ENCODE measurements at regions not wholly inside any gene's neighbourhood (a gene's known extent, or its start where the extent isn't known, plus 50 kb on each side); places are given as distances from the start of the nearest gene placed in this dataset.

DNA sequence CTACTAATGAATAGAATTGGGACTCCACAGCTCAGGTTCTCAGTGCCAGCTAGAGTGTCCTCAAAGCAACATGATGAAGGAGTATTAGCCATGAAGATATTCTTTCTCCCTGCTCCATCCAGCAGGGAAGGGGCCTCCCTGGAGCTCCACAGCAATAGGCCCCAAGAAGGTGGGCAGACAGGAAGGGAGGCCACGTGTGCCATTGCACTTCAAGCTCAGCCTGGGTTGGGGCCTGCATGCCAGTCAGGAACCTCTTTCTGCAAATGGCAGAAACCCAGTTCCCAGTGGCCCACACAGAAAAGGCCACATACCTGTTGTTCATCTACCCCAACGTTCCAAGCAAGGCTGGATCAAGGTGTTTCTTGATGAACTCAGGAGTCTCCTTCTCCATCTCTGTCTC is 357.5 kb upstream of the SFSWAP start:
- DNase-seq, result no peak
- no peak overlapping the region for H3K4me3 ChIP-seq (ENCODE audit: insufficient read depth, low read depth, low read length)
- H3K36me3 ChIP-seq (replicated peaks; ENCODE audit: control insufficient read depth, insufficient read depth, low read length), result no peaks in the 10 kb centered on the region
- H3K27me3 ChIP-seq (ENCODE audit: control insufficient read depth, insufficient read depth, low read length), result no peaks in the 10 kb centered on the region

DNA sequence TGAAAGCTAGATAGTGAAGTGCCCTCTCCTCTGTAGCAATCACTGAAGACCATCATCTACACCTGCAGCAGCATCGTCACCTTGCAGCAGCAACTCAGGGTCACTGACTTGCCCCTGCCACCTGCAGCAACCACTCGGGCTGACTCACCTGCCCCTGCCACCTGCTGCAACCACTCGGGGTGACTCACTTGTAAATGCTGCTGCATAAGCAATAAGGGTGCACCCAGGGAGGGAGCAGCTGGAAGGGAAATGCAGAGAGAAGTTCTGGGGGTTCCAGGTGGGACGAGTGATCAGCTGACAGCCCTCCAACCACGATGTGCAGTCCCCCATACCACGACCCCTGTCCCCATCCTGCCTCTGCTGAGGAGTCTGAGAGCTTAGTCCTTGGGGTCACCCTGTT is 357.1 kb upstream of the SFSWAP start:
- H3K36me3 ChIP-seq (replicated peaks; ENCODE audit: control insufficient read depth, insufficient read depth, low read length), result no peaks in the 10 kb centered on the region
- no peak overlapping the region for H3K4me3 ChIP-seq (ENCODE audit: insufficient read depth, low read depth, low read length)
- DNase-seq, result no peak
- H3K27me3 ChIP-seq (ENCODE audit: control insufficient read depth, insufficient read depth, low read length), result no peaks in the 10 kb centered on the region

DNA sequence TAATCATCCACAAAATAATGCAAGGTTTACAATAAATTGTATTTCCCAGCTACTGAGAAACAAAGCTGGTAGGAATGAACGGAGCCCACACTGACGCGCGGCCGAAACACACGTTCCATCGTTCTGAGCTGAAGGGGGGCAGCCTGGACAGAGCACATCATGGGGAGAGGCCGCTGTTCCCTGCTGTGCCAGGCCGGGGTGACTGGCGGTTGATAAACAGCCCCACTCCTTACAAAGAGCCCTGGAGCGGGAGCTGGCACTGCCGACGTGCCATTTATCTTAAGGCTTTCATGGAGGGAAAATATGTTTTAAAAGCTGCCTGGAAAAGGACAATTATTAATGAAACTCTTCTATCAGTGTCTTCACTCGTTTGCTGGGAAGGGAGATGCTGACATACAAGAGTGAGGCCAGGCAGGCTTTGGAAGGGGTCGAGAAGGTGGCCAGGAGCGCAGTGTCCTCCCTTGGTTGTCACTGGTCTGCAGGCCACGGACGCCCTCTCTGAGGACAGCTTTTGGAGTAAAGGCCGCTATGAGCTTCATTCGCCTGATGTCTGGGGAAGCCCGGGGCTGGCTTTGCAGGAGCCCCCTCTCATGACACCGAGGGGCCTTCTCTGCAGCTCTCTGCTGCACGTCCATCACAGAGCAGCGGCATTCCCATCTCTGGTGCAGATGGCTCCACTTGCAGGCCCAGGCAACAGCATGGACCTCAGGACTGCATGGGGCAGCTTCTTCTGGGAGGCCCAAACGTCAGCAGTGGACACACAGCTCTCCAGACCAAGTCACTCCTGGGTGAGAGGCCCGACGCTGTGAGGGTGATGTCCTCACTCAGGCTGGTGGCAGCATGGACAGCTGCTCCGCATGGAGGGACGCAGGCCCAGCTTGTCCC is 355.3 kb upstream of the SFSWAP start:
- DNase-seq, result no peak
- H3K36me3 ChIP-seq (replicated peaks; ENCODE audit: control insufficient read depth, insufficient read depth, low read length), result no peaks in the 10 kb centered on the region
- no peaks in the 10 kb centered on the region for H3K27me3 ChIP-seq (ENCODE audit: control insufficient read depth, insufficient read depth, low read length)
- H3K4me3 ChIP-seq (ENCODE audit: insufficient read depth, low read depth, low read length), result no peak overlapping the region

DNA sequence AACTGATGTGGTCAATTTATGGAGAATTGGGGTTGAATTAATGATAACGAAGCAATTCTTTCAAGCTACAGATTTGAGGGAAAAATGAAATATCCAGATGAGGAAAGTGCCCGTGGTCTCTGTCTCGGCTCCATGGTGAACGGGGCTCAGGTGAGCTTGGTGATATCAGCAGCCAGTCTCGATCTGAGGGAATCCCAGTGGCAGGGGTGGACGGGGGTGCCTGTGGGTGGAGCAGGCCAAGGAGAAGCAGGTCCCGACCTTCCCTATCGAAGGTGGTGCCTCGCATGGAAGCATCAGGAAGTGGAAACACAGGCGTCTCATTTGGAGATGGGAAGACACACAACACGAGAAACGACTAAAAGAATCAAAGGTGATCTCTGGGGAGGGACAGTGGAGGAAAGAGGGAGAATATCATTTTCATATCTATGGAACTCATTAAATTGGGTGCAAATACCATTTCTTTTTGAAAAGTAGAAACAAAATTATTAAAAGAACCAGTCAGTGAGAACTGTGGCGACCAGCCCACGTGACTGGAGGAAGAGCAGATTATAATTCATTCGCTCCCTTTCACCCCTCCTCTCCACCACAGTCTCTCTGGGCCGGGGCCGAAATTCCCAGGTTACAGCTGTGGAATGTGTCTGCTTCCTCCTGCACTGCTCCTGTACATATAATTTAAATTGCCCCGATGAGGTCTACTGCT is 354.3 kb upstream of the SFSWAP start:
- H3K36me3 ChIP-seq (replicated peaks; ENCODE audit: control insufficient read depth, insufficient read depth, low read length), result no peaks in the 10 kb centered on the region
- H3K27me3 ChIP-seq (ENCODE audit: control insufficient read depth, insufficient read depth, low read length), result no peaks in the 10 kb centered on the region
- H3K4me3 ChIP-seq (ENCODE audit: insufficient read depth, low read depth, low read length), result no peak overlapping the region
- DNase-seq, result no peak

DNA sequence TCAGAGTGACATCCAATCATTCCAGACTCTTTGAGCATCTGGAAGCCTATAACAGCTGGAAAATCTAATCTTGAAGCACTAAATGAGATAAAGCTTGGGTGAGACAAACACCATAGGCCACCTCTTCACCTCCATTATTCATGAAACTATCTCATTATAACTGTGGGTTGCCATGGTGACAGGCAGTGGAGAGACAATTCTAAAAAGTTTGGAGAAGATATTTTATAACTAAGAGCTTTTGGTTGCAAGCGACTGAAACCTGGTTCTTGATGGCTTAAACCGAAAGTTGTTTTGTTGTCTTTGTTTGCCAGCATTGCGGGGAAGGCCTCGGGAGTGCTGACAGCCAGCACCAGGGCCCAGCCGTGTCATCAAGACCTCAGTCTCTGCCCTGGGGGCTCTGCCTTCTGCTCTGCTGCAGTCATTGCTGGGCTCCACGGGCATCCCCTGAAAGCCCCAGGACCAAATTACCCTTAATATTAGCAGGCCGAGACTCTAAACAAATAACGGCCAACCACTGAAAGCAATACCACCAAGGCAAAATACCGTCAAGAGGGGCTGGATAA is 353.6 kb upstream of the SFSWAP start:
- no peaks in the 10 kb centered on the region for H3K27me3 ChIP-seq (ENCODE audit: control insufficient read depth, insufficient read depth, low read length)
- H3K36me3 ChIP-seq (replicated peaks; ENCODE audit: control insufficient read depth, insufficient read depth, low read length), result no peaks in the 10 kb centered on the region
- no peak for DNase-seq
- no peak overlapping the region for H3K4me3 ChIP-seq (ENCODE audit: insufficient read depth, low read depth, low read length)

DNA sequence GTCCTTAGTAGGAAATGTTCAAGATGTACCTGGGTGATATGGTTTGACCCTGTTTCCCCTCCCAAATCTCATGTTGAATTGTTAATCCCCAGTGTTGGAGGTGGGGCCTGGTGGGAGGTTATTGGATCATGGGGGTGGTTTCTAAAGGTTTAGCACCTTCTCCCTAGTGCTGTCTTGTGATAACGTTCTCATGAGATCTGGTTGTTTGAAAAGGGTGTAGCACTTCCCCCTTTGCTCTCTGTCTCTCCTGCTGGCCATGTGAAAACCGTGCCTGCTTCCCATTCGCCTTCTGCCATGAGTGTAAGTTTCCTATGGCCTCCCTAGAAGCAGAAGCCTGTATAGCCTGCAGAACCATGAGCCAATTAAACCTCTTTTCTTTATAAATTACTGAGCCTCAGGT is 353.0 kb upstream of the SFSWAP start:
- no peak overlapping the region for H3K4me3 ChIP-seq (ENCODE audit: insufficient read depth, low read depth, low read length)
- no peak for DNase-seq
- H3K27me3 ChIP-seq (ENCODE audit: control insufficient read depth, insufficient read depth, low read length), result no peaks in the 10 kb centered on the region
- no peaks in the 10 kb centered on the region for H3K36me3 ChIP-seq (replicated peaks; ENCODE audit: control insufficient read depth, insufficient read depth, low read length)

DNA sequence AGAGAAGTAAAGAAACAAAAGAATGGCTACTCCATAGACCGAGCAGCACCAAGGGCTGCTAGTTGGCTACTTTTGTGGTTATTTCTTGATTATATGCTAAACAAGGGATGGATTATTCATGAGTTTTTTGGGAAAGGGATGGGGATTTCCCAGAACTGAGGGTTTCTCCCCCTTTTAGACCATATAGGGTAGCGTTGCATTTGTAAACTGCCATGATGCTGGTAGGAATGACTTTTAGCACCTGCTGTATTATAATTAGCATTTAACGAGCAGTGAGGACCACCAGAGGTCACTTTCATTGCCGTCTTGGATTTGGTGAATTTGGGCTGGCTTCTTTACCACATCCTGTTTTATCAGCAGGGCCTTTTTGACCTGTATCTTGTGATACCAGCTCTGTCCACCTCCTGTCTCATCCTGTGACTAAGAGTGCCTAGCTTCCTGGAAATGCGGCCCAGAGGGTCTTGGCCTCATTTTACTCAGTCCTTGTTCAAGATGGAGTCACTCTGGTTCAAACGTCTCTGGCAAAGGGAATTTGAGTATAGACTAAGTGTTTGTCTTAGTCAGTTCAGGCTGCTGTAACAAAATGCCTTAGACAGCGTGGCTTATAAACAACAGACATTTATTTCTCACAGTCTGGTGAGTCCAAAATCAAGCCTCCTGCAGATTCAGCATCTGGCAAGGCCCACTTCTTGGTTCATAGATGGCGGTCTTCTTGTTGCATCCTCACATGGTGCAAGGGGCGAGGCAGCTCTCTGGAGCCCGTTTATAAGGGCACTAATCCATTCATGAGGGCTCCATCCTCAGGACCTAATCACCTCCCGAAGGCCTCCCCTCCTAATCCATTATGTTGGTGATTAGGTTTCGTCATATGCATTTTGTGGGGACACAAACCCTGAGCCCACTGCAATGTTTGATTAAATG is 348.3 kb upstream of the SFSWAP start:
- Histone ChIP-seq H3K27me3 (ENCODE audit: control insufficient read depth, insufficient read depth, low read length) (no peaks in the 10 kb centered on the region), H3K36me3 (replicated peaks; ENCODE audit: control insufficient read depth, insufficient read depth, low read length) (no peaks in the 10 kb centered on the region), H3K4me3 (ENCODE audit: insufficient read depth, low read depth, low read length) (no peak overlapping the region)
- no peak for DNase-seq

DNA sequence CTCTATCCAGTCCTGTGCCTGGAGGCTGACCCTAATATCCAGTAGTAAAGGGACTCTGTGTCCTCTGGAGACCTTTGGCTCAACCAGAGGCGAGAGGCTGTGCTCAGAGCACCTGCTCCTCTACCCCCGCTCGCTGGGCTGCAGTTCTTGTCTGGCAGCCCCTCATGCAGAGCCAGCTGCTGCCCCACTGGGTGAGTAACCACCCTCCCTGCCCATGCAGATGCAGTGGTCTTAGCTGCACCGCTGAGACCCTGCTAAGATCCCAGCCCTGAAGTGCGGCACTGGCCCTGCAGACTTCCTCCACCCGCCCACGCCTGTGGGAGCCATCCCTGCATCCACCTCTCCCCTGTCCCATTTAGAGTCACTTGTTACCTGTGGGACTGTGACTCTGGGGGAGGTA is 347.5 kb upstream of the SFSWAP start:
- H3K36me3 ChIP-seq (replicated peaks; ENCODE audit: control insufficient read depth, insufficient read depth, low read length), result no peaks in the 10 kb centered on the region
- H3K27me3 ChIP-seq (ENCODE audit: control insufficient read depth, insufficient read depth, low read length), result no peaks in the 10 kb centered on the region
- H3K4me3 ChIP-seq (ENCODE audit: insufficient read depth, low read depth, low read length), result no peak overlapping the region
- no peak for DNase-seq

DNA sequence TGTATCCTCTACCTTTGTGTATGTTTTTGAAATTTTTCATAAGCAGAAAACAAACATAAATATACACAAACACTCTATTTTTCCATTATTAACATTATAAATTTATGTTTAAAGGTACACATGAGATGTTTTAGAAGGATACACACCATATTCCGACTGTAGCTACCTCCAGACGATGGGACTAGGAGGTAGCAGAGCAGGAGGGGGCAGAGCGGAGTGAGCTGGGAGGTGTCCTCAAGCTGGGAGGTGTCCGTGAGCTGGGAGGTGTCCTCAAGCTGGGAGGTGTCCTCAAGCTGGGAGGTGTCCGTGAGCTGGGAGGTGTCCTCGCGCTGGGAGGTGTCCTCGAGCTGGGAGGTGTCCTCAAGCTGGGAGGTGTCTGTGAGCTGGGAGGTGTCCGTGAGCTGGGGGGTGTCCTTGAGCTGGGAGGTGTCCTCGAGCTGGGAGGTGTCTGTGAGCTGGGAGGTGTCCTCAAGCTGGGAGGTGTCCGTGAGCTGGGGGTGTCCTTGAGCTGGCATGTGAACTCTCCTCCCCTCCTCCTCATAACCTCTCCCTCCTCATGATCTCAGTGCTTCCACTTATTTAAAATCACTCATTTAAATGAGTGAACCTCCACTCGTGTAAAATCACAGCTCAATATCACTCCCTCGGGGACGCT is 346.9 kb upstream of the SFSWAP start:
- no peak for DNase-seq
- no peaks in the 10 kb centered on the region for H3K27me3 ChIP-seq (ENCODE audit: control insufficient read depth, insufficient read depth, low read length)
- H3K36me3 ChIP-seq (replicated peaks; ENCODE audit: control insufficient read depth, insufficient read depth, low read length), result no peaks in the 10 kb centered on the region
- no peak overlapping the region for H3K4me3 ChIP-seq (ENCODE audit: insufficient read depth, low read depth, low read length)

DNA sequence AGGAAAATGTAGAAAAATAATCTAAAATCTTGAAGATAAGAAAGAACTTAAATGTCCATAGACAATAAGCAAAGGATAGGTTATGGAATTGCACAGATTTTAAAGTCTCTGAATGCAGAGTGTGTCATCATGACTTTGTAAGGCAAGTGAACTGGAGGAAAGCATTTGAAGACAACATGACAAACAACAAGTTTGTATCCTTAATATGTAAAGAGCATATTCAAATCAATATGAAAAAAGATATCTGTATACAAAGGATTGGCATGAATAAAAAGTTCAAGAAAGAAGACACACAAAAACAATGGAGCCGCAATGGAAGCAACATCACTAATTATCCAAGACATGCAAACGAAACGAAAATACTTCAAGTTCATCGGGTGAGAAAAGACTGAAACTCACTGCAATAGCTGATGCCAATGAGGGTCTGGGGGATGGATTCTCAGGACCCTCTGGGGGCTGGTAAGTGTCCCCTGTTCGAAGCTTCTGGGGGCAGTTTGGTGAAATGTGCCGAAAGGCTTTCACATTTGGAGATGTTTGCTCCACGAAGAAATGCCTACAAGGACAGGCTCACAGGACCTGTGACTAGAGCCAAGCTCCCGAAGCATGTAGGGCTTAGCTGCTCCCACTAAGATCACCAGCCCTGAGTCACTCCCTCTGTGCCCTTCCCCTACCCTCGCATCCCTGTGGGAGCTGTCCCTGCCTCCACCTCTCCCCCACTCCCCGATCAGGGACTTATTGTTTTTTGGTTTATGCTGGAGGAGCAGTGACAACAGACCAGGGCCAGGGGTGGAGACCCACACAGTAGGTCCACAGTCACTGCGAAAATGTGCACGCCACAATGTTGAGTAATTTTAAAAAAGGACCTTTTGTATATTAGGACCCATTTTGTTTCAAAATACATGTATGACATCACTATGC is 345.7 kb upstream of the SFSWAP start:
- Histone ChIP-seq H3K36me3 (replicated peaks; ENCODE audit: control insufficient read depth, insufficient read depth, low read length) (no peaks in the 10 kb centered on the region), H3K4me3 (ENCODE audit: insufficient read depth, low read depth, low read length) (no peak overlapping the region), H3K27me3 (ENCODE audit: control insufficient read depth, insufficient read depth, low read length) (no peaks in the 10 kb centered on the region)
- DNase-seq, result no peak

DNA sequence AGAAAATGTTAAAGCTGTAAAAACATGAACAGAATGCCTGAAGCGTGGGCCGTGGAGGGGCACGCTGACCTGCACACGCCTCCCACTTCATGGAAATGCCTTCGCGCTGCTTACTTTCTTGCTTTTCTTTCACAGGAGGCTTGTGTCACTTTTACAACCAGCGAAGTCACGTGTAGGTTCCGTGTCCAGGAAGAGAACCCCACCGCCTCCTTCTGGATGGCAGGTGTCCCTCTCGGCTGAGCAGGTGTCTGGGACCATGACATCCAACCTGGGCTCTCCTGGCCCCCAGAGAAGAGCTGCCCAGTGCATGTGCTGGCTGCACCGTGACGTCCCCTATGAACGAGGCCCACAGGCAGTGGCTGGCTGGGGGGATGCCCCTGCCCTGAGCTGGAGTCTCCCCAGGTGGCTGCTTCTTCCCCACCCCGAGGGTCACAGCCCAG is 345.0 kb upstream of the SFSWAP start:
- DNase-seq, result no peak
- Histone ChIP-seq H3K27me3 (ENCODE audit: control insufficient read depth, insufficient read depth, low read length) (no peaks in the 10 kb centered on the region), H3K36me3 (replicated peaks; ENCODE audit: control insufficient read depth, insufficient read depth, low read length) (no peaks in the 10 kb centered on the region), H3K4me3 (ENCODE audit: insufficient read depth, low read depth, low read length) (no peak overlapping the region)

DNA sequence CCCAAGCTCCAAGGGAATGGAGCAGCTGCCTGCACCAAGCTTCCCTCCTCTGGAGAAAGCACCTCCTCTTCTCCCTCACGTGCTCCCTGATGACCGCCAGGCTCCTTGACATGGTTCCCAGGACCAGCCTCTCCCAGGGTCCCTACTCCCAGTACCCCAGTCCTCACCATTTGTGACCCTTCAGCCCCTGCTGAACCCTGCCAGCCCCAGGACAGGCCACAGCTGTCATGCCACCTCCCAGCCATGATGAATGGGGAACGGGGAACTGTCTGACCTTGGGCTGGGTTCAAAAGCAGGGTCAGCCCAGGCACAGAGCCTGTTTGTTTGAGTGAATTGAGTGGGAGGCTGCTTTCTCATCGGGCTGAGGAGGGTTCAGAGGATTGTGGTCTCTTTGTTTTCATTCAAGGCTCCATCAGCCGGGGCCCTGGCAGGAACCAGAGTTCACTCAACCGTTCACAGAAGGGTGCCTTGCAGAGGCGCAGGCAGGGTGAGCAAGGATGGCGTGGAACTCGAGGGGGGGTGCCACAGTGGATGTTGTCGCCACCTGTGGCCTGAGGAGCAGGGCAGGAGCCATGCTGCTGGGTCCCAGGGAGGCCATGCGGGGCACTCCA is 344.5 kb upstream of the SFSWAP start:
- no peak overlapping the region for H3K4me3 ChIP-seq (ENCODE audit: insufficient read depth, low read depth, low read length)
- no peak for DNase-seq
- no peaks in the 10 kb centered on the region for H3K36me3 ChIP-seq (replicated peaks; ENCODE audit: control insufficient read depth, insufficient read depth, low read length)
- no peaks in the 10 kb centered on the region for H3K27me3 ChIP-seq (ENCODE audit: control insufficient read depth, insufficient read depth, low read length)

Data from H7 (cell line).